ENCODE measurements at regions not wholly inside any gene's neighbourhood (a gene's known extent, or its start where the extent isn't known, plus 50 kb on each side); places are given as distances from the start of the nearest gene placed in this dataset.

- WGBS (ENCODE audit: missing lambda C conversion rate) = 9% methylated on average over 3 of the region's 3 CpGs
- ATAC-seq (no peak), DNase-seq (ENCODE audit: low read depth in 1 of 2, low spot score in 1 of 2) (no peak), FAIRE-seq (no peak)
- Histone ChIP-seq H3K4me1 (no peaks in the 10 kb centered on the region), H3K27ac (no peak overlapping the region), H3K4me2 (no peak overlapping the region), H3K9me3 (no peaks in the 10 kb centered on the region; the same call in 2 of the 3 replicates), H3K4me3 (no peak overlapping the region)
- TF ChIP-seq GATA3 (IDR thresholded peaks at IDR 0.05; ENCODE audit: borderline replicate concordance) (no peak), MAX (IDR thresholded peaks at IDR 0.05) (no peak), ZFP36 (IDR thresholded peaks at IDR 0.05; ENCODE audit: borderline replicate concordance, partially characterized antibody) (no peak), CTCF (IDR thresholded peaks at IDR 0.05) (no peak), RCOR1 (IDR thresholded peaks at IDR 0.05; ENCODE audit: low read depth, low read length) (no peak), KDM5A (IDR thresholded peaks at IDR 0.05) (no peak), MAFK (IDR thresholded peaks at IDR 0.05; ENCODE audit: partially characterized antibody) (no peak), NR3C1 (IDR thresholded peaks at IDR 0.05) (no peak), RARB (CRISPR knock-in tag; IDR thresholded peaks at IDR 0.05) (no peak), ESRRA (IDR thresholded peaks at IDR 0.05; ENCODE audit: borderline replicate concordance, low read length) (no peak), HOXA7 (CRISPR knock-in tag; IDR thresholded peaks at IDR 0.05) (no peak), EP300 (IDR thresholded peaks at IDR 0.05) (no peak), JUNB (IDR thresholded peaks at IDR 0.05) (no peak), POLR2A (IDR thresholded peaks at IDR 0.05; ENCODE audit: low read length) (no peak), E2F6 (IDR thresholded peaks at IDR 0.05; ENCODE audit: borderline replicate concordance, low read depth) (no peak), EHF (CRISPR knock-in tag; IDR thresholded peaks at IDR 0.05) (no peak)
- TF ChIP-seq, protein P1, sequence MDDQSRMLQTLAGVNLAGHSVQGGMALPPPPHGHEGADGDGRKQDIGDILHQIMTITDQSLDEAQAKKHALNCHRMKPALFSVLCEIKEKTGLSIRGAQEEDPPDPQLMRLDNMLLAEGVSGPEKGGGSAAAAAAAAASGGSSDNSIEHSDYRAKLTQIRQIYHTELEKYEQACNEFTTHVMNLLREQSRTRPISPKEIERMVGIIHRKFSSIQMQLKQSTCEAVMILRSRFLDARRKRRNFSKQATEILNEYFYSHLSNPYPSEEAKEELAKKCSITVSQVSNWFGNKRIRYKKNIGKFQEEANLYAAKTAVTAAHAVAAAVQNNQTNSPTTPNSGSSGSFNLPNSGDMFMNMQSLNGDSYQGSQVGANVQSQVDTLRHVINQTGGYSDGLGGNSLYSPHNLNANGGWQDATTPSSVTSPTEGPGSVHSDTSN (IDR thresholded peaks at IDR 0.05) = no peak
- TF ChIP-seq, protein P2, sequence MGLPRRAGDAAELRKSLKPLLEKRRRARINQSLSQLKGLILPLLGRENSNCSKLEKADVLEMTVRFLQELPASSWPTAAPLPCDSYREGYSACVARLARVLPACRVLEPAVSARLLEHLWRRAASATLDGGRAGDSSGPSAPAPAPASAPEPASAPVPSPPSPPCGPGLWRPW (IDR thresholded peaks at IDR 0.05) = no peak
- TF ChIP-seq, protein P3, sequence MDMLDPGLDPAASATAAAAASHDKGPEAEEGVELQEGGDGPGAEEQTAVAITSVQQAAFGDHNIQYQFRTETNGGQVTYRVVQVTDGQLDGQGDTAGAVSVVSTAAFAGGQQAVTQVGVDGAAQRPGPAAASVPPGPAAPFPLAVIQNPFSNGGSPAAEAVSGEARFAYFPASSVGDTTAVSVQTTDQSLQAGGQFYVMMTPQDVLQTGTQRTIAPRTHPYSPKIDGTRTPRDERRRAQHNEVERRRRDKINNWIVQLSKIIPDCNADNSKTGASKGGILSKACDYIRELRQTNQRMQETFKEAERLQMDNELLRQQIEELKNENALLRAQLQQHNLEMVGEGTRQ (IDR thresholded peaks at IDR 0.05) = no peak
- ChIA-PET CTCF (no interaction called here), POLR2A (no interaction called here)
Measured at GRCh38 chr3:88704338-88704737, 403.1 kb upstream of the EPHA3 start.

DNA sequence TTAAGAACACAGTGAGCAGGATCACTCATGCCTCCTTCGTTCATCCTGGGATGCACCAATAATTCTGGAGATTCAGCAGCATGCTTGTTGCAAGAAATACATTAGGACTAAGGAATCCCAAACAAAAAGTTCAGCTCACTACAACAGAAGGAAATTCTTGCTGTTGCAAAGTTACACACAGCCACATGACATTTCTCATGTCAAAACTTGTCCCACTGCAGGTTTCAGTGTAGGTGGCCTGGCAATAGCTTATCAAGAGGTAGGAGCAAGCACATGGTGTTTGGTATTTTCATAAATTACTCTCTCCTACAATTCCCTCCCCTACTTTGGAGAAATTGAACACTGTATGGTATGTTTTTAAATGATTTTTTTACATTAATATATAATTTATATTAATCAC is 399.6 kb upstream of the EPHA3 start:
- FAIRE-seq = no peak
- Histone ChIP-seq H3K4me3 (no peak overlapping the region), H3K4me2 (no peak overlapping the region), H3K4me1 (no peaks in the 10 kb centered on the region), H3K9me3 (no peaks in the 10 kb centered on the region; the same call in 1 of the 3 replicates), H3K27ac (no peak overlapping the region)
- ChIA-PET POLR2A (no interaction called here), CTCF (interaction anchor here (0.6 kb wide), 1 partner anchor 64 kb away, joined by 3 read pairs; no protein-coding TSS in a partner anchor)
- ATAC-seq = no peak
- DNase-seq (ENCODE audit: low read depth in 1 of 2, low spot score in 1 of 2) = no peak
- WGBS (ENCODE audit: missing lambda C conversion rate) = 15% methylated on average over 1 of the region's 1 CpG
- TF ChIP-seq, protein P4, sequence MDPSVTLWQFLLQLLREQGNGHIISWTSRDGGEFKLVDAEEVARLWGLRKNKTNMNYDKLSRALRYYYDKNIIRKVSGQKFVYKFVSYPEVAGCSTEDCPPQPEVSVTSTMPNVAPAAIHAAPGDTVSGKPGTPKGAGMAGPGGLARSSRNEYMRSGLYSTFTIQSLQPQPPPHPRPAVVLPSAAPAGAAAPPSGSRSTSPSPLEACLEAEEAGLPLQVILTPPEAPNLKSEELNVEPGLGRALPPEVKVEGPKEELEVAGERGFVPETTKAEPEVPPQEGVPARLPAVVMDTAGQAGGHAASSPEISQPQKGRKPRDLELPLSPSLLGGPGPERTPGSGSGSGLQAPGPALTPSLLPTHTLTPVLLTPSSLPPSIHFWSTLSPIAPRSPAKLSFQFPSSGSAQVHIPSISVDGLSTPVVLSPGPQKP (IDR thresholded peaks at IDR 0.05; ENCODE audit: low read depth, low read length) = no peak
- TF ChIP-seq ZNF302 (CRISPR knock-in tag; IDR thresholded peaks at IDR 0.05) = no peak
- TF ChIP-seq MAX (IDR thresholded peaks at IDR 0.05) = no peak
- TF ChIP-seq ESRRA (IDR thresholded peaks at IDR 0.05; ENCODE audit: borderline replicate concordance, low read length) = no peak
- TF ChIP-seq MAZ (IDR thresholded peaks at IDR 0.05; ENCODE audit: borderline replicate concordance, low read depth, low read length) = no peak
- TF ChIP-seq FOSL2 (IDR thresholded peaks at IDR 0.05) = no peak
- TF ChIP-seq FOSL2 (CRISPR knock-in tag; IDR thresholded peaks at IDR 0.05) = no peak
- TF ChIP-seq, protein P3 (IDR thresholded peaks at IDR 0.05) = no peak
- TF ChIP-seq BCL3 (IDR thresholded peaks at IDR 0.05) = no peak
- TF ChIP-seq GATA3 (IDR thresholded peaks at IDR 0.05; ENCODE audit: borderline replicate concordance) = no peak
- TF ChIP-seq ATOH8 (CRISPR knock-in tag; IDR thresholded peaks at IDR 0.05; ENCODE audit: low read depth) = no peak
- no peak for TF ChIP-seq EHMT2 (IDR thresholded peaks at IDR 0.05; ENCODE audit: low read depth)
- no peak for TF ChIP-seq RFX5 (IDR thresholded peaks at IDR 0.05)
- TF ChIP-seq HOXB5 (CRISPR knock-in tag; IDR thresholded peaks at IDR 0.05) = no peak
- no peak for TF ChIP-seq HOXB13 (CRISPR knock-in tag; IDR thresholded peaks at IDR 0.05; ENCODE audit: low read depth)
- TF ChIP-seq POLR2A (IDR thresholded peaks at IDR 0.05; ENCODE audit: low read length) = no peak
